ENCODE measurements at regions not wholly inside any gene's neighbourhood (a gene's known extent, or its start where the extent isn't known, plus 50 kb on each side); places are given as distances from the start of the nearest gene placed in this dataset.

- no peak for DNase-seq
- H3K27ac ChIP-seq: no peak overlapping the region
- intact Hi-C loops (cut with DNase I; ENCODE audit: low total_unique reads): no loop called here
- no peaks in the 10 kb centered on the region for H3K4me1 ChIP-seq
- H3K27me3 ChIP-seq: no peaks in the 10 kb centered on the region
- no peaks in the 10 kb centered on the region for H3K9me3 ChIP-seq
- no peak overlapping the region for H3K4me3 ChIP-seq
- H3K36me3 ChIP-seq: no peaks in the 10 kb centered on the region
- TF ChIP-seq POLR2A (IDR thresholded peaks at IDR 0.05) (no peak), CTCF (IDR thresholded peaks at IDR 0.05) (no peak)
Measured at GRCh38 chr2:8549942-8550341, 131.9 kb upstream of the ID2 start.

- TF ChIP-seq CTCF (IDR thresholded peaks at IDR 0.05) (no peak), POLR2A (IDR thresholded peaks at IDR 0.05) (no peak)
Measured at GRCh38 chr2:8550481-8550880, 131.4 kb upstream of the ID2 start.

GRCh38 chr2:8550937-8551621, 130.8 kb upstream of the ID2 start:
- TF ChIP-seq CTCF (IDR thresholded peaks at IDR 0.05) (no peak), POLR2A (IDR thresholded peaks at IDR 0.05) (no peak)
- Histone ChIP-seq H3K4me3 (no peak overlapping the region), H3K36me3 (no peaks in the 10 kb centered on the region), H3K27me3 (no peaks in the 10 kb centered on the region), H3K9me3 (no peaks in the 10 kb centered on the region), H3K27ac (no peak overlapping the region), H3K4me1 (no peaks in the 10 kb centered on the region)
- peak; percentile 7 to 10 for DNase-seq
- intact Hi-C loops (cut with DNase I; ENCODE audit: low total_unique reads): no loop called here

More at GRCh38 chr2:8550481-8550880, 131.4 kb upstream of the ID2 start:
- no peaks in the 10 kb centered on the region for H3K27me3 ChIP-seq
- intact Hi-C loops (cut with DNase I; ENCODE audit: low total_unique reads): no loop called here
- peak; percentile 6 to 7 for DNase-seq
- no peaks in the 10 kb centered on the region for H3K9me3 ChIP-seq
- no peaks in the 10 kb centered on the region for H3K36me3 ChIP-seq
- H3K4me3 ChIP-seq: no peak overlapping the region
- H3K4me1 ChIP-seq: no peaks in the 10 kb centered on the region
- no peak overlapping the region for H3K27ac ChIP-seq

- peak in 1 of 2 donors; percentile 1 for DNase-seq
- no peak overlapping the region for H3K4me3 ChIP-seq
- intact Hi-C loops (cut with DNase I; ENCODE audit: low total_unique reads): no loop called here
- H3K27me3 ChIP-seq: no peaks in the 10 kb centered on the region
- no peak for TF ChIP-seq POLR2A (IDR thresholded peaks at IDR 0.05)
- H3K27ac ChIP-seq: no peak overlapping the region
- H3K36me3 ChIP-seq: no peaks in the 10 kb centered on the region
- no peaks in the 10 kb centered on the region for H3K4me1 ChIP-seq
- no peaks in the 10 kb centered on the region for H3K9me3 ChIP-seq
Measured at GRCh38 chr2:8551622-8552074, 130.2 kb upstream of the ID2 start.

- intact Hi-C loops (cut with DNase I; ENCODE audit: low total_unique reads): no loop called here
- DNase-seq: peak in 1 of 2 donors; percentile 8
Measured at GRCh38 chr2:8552293-8552801, 129.5 kb upstream of the ID2 start.

More at GRCh38 chr2:8552293-8552801, 129.5 kb upstream of the ID2 start:
- Histone ChIP-seq H3K9me3 (no peaks in the 10 kb centered on the region), H3K4me1 (no peaks in the 10 kb centered on the region), H3K27me3 (no peaks in the 10 kb centered on the region), H3K4me3 (no peak overlapping the region), H3K36me3 (no peaks in the 10 kb centered on the region), H3K27ac (no peak overlapping the region)
- TF ChIP-seq POLR2A (IDR thresholded peaks at IDR 0.05) (no peak), CTCF (IDR thresholded peaks at IDR 0.05) (no peak)
